D341Med (cell line): ENCODE measurements at regions not wholly inside any gene's neighbourhood (a gene's known extent, or its start where the extent isn't known, plus 50 kb on each side); places are given as distances from the start of the nearest gene placed in this dataset.
A peak's percentile ranks its signal among the peaks of the same experiment; 100 is the strongest.
"Not testable (repeated sequence)": the region's sequence is repeated elsewhere in the genome, so short reads cannot be mapped to it uniquely, and the experiment has no call there.

Experiments
- DNase-seq: peaks from one replicate; pipeline ENCODE4 v3.0.0; 2012; ENCODE audit warnings: low spot score

DNA sequence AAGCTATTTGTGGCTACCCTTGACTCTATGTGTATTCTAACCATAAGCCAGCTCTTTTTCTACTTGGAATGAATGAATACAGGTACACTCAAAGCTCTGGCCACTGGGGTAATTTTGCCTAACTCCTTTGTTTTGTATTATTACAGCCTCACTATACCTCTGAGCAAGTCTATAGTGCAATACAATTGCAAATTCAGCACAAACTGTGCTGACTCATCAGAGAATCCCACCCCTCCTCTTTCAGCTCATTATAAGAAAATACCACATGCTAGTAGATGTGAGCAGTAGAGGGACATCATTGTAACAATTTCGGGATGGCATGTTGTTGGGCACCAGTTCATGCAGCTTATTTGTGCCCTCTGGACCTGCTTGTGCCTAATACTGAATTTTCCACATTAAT is 1382.2 kb downstream of the SLITRK5 start:
- DNase-seq: no peak

DNA sequence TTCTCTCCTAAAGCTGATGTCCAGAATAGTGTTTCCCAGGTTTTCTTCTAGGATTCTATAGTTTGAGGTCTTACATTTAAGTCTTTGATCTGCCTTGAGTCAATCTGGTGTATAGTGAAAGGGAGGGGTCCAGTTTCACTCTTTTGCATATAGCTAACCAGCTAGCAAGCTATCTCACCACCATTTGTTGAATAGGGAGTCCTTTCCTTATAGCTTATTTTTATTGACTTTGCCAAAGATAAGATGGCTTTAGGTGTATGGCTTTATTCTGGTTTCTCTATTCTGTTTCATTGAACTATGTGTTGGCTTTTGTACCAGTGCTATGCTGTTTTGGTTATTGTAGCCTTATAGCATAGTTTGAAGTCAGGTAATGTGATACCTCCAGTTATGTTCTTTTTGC is 1386.1 kb downstream of the SLITRK5 start:
- no peak for DNase-seq

DNA sequence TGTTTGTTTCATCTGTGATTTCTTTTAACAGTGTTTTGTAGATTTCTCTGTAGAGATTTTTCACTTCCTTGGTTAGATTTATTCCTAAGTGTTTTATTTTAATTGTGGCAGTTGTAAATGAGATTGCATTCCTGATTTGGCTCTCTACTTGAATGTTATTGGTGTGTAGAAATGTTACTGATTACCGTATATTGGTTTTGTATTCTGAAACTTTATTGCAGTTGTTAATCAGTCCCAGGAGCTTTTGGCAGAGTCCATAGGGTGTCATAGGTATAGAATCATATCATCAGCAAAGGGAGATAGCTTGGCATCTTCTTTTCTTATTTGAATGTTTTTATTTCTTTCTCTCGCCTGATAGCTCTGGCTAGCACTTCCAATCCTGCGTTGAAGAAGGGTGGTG is 1386.7 kb downstream of the SLITRK5 start:
- no peak for DNase-seq

DNA sequence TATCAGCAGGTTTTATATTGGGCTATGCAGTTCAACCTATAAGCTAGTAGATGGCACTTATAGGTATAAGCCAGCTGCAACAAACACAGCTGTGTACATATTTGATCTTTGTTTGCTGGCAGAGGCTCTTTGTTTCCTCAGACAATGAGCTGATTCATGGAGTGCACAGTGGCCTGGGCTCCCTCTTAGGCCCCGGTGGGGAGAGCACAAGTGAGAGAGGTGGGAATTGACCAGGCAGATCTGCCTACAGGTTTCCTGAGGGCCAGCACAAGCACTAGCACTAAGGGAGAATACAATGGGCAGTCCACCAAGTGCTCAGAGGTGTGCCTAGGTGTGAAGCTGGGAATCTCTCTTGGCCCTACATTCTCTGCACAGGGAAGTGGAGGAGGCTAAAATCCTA is 1390.7 kb downstream of the SLITRK5 start:
- DNase-seq: no peak

DNA sequence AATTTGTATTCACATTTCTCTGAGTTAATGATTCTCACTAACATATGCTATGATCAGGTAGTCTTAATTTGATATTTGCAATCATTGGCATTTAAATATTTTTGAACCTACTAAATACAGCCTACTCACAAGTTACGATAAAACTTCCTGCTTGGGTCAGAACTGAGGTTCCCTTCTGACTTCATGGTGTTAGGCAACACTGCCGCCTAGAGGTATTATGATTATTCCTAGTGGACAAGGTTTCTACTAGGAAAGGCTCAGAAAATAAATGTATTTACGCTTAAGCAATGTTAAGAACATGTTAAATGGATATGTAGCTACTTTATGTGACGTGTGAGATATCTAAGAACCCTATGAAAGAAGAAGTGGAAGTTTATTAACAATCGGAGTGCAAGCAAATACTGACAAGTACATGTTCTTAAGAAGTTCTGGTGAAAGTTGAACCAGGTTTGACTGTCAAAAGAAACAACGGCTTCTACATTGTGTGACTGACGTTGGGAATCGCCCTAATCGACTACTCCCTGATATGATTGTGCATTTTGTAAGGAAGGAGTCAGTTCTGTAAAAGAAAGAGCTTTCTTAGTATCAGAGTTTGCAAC is 1395.8 kb downstream of the SLITRK5 start:
- peak; percentile 32 for DNase-seq

DNA sequence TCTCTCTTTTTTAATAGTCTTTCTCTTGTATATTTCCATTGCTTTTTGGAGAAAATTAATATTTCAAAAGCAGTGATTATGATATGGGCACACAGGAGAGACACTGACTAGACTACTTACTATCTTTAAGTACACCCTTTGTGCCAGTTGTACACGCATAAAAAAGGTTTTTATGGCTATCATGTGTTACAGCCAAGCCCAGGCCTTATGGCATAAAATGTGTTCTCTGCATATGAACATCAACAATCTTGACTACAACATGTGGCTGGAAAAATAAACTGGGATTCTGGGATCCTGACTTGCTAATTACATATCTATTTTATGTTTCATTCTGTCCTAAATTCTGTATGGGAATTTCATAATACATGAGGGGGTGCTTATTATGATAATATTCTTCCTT is 1401.8 kb downstream of the SLITRK5 start:
- DNase-seq: no peak

DNA sequence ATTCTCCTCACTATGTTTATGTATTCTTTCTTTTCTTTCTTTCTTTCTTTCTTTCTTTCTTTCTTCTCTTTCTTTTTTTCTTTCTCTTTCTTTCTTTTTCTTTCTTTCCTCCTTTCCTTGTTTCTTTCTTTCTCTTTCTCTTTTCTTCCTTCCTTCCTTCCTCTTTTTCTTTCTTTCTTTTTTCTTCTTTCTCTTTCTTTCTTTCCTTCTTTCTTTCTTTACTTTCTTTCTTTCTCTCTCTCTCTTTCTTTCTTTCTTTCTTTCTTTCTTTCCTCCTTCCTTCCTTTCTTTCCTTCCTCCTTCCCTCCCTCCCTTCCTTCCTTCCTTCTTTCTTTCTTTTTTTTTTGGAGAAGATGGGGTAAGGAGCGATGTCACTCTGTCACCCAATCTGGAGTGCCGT is 1405.5 kb downstream of the SLITRK5 start:
- no peak for DNase-seq

DNA sequence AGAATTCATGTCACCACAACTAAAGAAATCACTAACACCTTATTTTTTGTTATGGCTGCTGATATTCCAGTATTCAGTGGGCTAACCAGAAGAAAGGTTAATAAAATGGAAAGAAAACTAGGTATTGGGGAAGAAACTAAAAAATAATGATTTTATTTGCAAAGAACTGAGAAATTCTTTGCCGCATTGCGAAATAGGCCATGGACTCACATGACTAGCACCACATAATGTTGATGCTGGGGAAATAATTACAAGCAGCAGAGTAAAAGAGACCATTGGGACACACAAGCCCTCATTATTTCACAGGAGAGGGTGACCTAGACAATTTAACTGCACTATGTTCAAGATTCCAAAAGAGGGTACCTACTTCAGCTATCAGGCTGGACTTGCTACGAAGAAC is 1411.5 kb downstream of the SLITRK5 start:
- no peak for DNase-seq

DNA sequence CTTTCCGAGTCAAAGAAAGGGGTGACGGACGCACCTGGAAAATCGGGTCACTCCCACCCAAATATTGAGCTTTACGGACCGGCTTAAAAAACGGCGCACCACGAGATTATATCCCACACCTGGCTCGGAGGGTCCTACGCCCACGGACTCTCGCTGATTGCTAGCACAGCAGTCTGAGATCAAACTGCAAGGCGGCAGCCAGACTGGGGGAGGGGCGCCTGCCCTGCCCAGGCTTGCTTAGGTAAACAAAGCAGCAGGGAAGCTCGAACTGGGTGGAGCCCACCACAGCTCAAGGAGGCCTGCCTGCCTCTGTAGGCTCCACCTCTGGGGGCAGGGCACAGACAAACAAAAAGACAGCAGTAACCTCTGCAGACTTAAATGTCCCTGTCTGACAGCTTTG is 1416.9 kb downstream of the SLITRK5 start:
- not testable (repeated sequence) for DNase-seq

DNA sequence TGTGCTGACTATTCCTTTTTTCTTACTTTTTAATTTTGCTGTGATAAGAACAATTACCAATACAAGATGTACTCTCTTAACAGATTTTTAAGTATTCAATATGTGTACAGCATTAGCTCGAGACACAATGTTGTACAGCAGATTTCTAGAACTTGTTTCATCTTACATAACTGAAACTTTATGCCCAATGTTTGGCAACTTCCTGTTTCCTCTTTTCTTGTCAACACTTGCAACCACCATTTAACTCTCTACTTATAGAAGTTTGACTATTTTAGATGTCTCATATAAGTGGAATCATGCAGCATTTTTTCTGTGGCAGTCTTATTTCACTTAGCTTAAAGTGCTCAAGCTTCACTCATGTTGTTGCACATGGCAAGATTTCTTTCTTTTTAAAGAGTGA is 1426.8 kb downstream of the SLITRK5 start:
- DNase-seq: no peak

DNA sequence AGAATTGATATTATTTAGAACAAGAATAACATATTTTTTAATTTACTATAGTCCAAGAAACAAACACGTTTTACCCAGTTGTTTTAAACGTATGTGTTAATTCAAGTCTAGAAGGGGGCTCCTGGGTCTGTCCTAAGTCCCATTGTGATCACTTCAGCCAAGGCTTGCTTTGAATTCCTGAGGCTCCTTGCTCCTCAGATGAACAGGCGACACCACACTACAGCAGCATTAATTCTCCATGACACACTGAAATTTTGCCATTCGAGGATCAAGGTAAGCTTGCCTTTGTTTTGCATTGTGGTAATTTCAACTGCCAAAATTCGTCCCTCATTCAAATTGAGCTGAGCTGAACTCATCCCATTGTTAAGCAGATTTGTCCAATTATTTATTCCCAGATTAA is 1442.6 kb downstream of the SLITRK5 start:
- DNase-seq: no peak

DNA sequence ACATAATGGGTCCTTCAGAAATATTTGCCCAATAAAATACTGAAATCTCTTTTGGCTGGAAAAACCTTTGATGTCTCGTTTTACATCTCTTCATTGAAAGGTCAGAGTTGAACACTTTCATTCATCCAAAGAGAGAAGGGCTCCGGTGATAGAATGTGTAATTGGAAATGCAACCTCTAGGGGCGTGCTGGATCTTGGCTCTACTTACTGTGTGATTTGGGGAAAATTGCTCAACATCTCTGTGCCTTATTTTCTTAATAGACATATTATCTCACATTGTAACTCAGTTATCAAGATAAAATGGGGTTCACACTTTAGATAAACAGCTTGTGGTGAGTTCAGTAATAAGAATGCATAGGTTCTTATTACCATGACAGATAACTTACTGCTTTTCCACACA is 1444.1 kb downstream of the SLITRK5 start:
- DNase-seq: no peak

DNA sequence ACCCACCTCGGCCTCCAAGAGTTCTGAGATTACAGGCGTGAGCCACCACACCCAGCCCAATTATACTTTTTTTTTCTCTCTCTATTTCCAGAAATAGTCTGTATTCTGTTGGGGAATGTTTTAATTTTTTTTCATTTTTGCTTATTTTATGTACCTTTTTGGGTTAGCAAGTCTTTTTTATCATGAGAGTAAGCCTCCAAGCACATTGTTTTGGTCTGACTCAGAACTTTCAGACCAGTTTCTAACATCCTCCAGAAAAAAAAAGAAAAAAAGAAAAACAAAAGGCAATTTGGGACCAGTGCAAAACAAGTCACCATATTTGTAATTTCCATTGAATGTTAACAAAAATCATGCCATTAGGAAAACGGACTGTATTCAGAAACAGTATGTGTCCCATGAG is 1465.5 kb downstream of the SLITRK5 start:
- no peak for DNase-seq

DNA sequence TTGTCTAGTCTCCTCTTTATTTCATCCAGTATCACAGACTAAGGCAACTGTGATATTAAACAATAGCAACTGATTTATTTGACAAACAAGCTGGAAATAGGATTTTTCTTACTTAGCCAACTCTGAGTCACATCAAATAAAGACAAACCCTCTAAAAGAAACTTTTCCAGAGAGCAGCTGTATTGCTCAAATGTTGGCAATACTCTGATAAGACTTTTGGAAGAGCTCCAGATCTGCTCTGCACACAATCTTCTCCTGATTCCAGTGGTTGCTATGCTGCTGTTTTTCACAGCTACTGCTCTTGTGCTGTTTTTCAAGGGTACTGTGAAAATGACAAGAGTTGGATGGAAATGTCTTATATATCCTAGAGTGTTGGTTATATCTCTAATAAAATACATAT is 1479.2 kb downstream of the SLITRK5 start:
- DNase-seq: no peak

DNA sequence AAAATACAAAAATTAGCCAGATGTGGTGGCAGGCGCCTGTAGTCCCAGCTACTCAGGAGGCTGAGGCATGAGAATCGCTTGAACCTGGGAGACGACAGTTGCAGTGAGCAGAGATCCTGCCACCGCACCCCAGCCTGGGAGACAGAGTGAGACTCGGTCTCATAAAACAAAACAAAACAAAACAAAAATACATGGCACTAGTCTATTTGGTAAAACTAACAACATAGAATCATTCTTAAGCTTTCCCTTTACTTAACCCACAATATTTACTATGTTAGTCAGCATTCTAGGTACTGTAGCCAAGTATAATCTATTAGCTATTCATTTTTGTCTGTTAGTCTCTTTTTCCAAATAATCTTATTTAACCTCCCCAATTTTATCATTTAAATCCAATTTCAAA is 1482.8 kb downstream of the SLITRK5 start:
- no peak for DNase-seq

DNA sequence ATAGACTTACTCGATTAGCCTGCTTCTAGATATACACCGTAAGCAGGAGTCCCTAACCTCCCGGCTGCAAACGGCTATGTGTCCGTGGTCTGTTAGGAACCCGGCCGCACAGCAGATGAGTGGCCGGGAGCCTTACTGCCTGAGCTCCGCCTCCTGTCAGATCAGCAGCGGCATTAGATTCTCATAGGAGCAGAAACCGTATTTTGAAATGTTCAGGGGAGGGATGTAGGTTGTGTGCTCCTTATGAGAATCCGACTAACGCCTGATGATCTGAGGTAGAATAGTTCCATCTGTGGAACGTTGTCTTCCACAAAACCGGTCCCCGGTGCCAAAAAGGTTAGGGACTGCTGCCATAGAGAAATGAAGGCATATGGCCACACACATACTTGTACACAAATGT is 1491.9 kb downstream of the SLITRK5 start:
- no peak for DNase-seq

DNA sequence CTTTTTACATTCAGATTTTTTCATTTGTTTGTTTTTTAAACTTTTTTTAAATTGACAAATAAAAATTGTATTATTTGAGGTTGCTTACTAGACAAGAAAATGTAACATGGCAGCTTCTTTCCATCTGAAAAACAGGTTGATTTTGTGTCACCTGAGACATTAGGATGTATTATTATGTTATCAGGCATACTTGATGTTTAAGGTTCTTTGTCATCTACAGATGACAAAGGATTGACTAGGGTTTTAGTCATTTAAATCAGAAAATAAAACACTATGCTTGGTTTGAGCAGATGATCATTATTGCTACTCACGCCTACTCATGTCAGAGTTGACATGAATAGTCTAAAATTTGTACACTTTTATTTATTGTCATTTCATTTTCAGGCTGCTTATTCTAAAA is 1494.5 kb downstream of the SLITRK5 start:
- DNase-seq: no peak

DNA sequence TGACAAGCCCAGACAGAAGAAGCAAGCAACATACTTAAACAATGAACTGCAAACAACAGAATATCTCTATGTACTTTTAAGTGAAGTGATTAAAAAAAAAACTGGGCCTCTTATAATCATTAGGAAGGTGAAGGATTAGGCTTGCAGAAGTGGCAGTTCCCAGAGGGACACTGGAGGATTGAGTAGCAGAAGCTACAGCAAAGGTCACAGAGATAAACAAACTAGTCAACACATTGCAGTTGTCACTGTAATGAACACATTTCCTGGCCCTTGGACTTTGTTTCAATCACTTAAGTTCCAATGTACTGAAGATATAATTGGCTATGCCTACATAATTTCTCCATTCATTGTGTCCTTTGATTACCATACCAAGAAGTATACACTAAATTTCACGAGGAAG is 1498.8 kb downstream of the SLITRK5 start:
- DNase-seq: no peak

DNA sequence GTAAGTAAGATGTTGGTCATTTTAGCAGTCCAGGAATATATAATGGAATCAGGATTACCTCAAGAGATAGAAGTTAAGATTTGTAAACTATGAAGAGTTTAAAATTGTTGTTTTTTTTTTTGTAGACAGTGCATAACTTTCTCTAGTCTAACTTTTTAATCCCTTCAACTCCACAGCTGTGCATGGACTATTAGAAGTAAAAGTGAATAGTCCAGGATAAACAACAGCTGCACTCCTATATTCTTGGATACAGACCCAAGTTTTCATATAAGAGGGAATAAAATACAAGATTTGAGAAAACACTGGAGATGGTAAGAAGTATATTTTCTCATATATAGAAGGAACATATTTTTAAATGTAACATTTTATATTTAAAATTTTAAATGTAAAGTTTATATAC is 1509.9 kb downstream of the SLITRK5 start:
- DNase-seq: no peak

DNA sequence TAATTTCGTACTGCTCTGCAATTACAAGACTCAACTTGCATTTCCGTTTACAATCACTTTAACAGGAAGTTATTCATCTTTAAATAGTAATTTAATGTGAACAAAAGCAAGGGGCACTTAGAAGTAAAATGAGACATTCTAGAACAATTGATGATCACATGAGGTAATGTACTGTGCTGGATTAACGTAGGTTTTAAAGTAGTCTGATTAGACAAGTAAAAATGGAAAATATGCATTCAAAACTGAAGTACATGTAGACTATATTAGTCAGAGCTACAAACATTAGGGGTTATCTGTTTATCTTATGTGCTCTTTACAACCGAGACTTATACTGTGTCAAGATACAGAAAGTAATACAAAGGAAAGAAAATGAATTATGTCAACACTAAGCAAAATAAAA is 1528.0 kb downstream of the SLITRK5 start:
- no peak for DNase-seq

DNA sequence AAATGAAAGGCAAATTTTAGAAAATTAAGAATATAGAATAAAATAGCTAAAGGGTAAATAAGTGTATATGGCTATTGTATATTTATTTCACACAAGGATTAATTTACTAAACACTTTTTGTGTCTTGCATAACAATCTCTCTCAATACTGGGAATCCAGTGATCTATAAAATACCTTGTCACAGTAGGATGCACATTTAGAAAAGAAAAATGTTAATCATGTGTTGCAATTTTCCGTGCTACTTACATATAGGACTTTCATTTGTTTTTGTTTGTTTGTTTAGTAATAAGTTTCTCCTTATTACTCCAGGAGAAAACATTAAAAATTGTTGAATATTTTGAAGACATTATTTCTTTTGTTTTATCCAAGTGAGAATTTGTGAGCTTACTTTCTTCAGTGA is 1533.3 kb downstream of the SLITRK5 start:
- no peak for DNase-seq

DNA sequence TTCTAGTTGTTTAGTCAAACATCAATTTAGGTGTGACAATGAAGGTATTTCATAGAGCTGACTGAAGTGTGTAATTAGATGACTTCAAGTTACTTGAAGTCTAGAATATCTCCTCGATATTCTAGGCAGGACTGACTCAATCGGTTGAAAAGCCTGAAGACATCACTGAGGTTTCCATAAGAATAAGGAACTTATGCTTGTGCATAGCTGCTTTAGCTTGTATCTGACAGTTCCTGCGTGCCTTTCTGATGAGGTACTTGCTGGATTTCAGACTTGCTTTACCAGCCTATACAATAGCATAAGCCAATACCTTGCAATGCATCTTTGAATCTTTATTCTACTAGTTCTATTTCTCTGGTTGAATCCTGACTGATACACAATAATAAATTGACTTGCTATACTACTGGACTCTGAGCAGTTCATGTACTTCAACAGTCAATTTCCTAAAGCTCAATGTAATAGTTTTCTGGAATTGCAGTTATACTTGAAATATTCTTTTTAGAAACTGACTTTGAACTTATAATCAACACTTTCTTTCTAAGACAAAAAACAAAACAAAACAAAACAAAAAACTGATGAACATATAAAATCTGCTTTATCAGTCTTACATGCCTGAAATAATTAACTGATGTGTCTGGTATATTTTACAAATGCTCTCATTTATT is 1534.8 kb downstream of the SLITRK5 start:
- no peak for DNase-seq

DNA sequence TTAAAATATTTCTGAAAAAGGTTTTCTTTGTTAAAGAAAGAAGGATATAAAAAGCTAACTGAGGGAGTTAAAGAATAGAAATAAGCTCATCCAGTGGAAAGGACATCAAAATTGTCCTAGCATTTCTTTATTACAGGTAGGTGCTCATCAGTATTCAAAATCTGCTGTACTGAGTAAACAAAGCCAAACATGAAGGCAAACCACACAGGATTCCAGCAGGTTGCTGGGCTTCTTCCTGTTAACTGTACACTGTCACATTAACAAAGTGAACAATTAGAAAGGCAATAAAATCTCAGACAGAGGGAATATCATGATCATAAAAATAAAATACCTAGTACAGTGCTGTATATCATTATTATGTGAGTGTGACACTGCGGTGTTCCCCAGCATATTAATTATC is 1541.0 kb downstream of the SLITRK5 start:
- no peak for DNase-seq

DNA sequence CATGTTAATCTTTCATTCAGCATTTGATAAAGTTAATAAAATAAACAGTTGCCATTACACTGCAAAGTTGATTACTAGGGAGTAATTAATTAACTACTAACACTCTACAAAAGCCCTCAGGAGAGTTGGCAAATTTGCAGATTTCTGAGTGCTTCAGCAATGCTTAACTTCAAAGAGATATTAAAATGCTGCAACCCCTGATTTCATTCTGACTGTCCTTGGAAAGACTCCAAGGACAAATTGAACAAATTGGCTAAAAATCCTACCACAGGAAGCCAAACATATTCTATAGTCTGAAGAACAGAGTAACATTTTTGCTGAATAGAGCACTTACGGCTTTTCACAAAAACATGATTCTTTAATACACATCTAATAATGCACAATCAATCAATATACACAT is 1543.0 kb downstream of the SLITRK5 start:
- DNase-seq: no peak
